ENCODE measurements at regions not wholly inside any gene's neighbourhood (a gene's known extent, or its start where the extent isn't known, plus 50 kb on each side); places are given as distances from the start of the nearest gene placed in this dataset.

DNA sequence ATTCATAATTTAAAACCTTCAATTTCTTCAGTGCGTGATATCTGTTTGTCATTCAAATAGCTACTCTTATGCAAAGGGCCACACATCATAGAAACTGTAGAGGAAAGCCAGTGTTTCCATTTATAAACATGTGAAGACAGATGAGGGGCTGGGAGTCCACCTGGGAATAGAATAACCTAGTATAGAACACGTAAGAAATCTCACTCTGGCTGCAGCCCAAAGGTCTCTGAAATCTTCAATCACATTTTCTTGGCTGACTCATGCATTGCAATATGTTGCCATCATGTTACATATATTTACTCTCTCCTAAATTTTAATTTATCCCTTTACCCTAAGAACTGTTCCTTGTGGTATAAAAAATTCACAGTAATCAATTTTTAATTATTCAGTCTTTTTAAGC lies 123.2 kb downstream of the ELOVL4 start:
- Histone ChIP-seq H3K9me1 (replicated peaks; ENCODE audit: control insufficient read depth, extremely low read depth, insufficient read depth, low read length) (no peaks in the 10 kb centered on the region), H3K79me2 (ENCODE audit: control insufficient read depth, insufficient read depth, low read length) (no peaks in the 10 kb centered on the region), H2AFZ (ENCODE audit: low read depth, low read length) (no peak overlapping the region), H3K9me3 (replicated peaks; ENCODE audit: control insufficient read depth, insufficient read depth, low read length) (no peaks in the 10 kb centered on the region), H3K4me2 (ENCODE audit: insufficient read depth, low read length) (no peak overlapping the region), H3K27me3 (ENCODE audit: control insufficient read depth in 2 of 2, insufficient read depth in 2 of 2, low read length in 2 of 2) (peaks cover 4 to 5% of the 10 kb centered on the region in 2 experiments), H4K20me1 (replicated peaks; ENCODE audit: control insufficient read depth, extremely low read depth, insufficient read depth, low read length) (no peaks in the 10 kb centered on the region), H3K27ac (ENCODE audit: insufficient read depth, low read depth, low read length) (no peak overlapping the region), H3K9ac (replicated peaks; ENCODE audit: extremely low read depth, insufficient read depth, low read length) (no peak overlapping the region), H3K4me1 (ENCODE audit: control insufficient read depth, extremely low read depth, insufficient read depth, low read length) (no peaks in the 10 kb centered on the region), H3K36me3 (ENCODE audit: control insufficient read depth in 2 of 2, extremely low read depth in 1 of 2, insufficient read depth in 2 of 2, low read length in 2 of 2) (no peaks in the 10 kb centered on the region), H3K4me3 (replicated peaks in 1 of 3; ENCODE audit: insufficient read depth in 1 of 3, low read depth in 1 of 3, low read length in 3 of 3) (no peak overlapping the region)
- DNase-seq (ENCODE audit: low read depth, low spot score) (no peak), FAIRE-seq (no peak)
- CTCF ChIA-PET = interaction anchor here (0.9 to 1.3 kb wide), 2 partner anchors 11 to 44 kb away, joined by 4 read pairs; no protein-coding TSS in a partner anchor
- intact Hi-C loops (cut with micrococcal nuclease) = no loop called here
- no peak for TF ChIP-seq JUN (IDR thresholded peaks at IDR 0.05; ENCODE audit: borderline replicate concordance, insufficient read depth, insufficient read length, low read depth)
- no peak for TF ChIP-seq CTCF (IDR thresholded peaks at IDR 0.05; ENCODE audit: extremely low read depth in 1 of 2, insufficient read depth in 1 of 2, low read depth in 1 of 2, low read length in 2 of 2)
- no peak for TF ChIP-seq EZH2 (IDR thresholded peaks at IDR 0.05; ENCODE audit: borderline replicate concordance, low read depth, low read length, severe bottlenecking)
- TF ChIP-seq MYC (IDR thresholded peaks at IDR 0.05; ENCODE audit: low read depth, low read length) = no peak
- TF ChIP-seq POLR2A (IDR thresholded peaks at IDR 0.05; ENCODE audit: low read depth, low read length) = no peak
- no peak for TF ChIP-seq FOS (IDR thresholded peaks at IDR 0.05; ENCODE audit: borderline replicate concordance, insufficient read depth, low read length)
- TF ChIP-seq GATA2 (IDR thresholded peaks at IDR 0.05; ENCODE audit: insufficient read depth, insufficient read length, low read depth, low read length) = no peak
- no peak for TF ChIP-seq MAX (IDR thresholded peaks at IDR 0.05; ENCODE audit: insufficient read depth, insufficient read length)
- TF ChIP-seq POLR2AphosphoS5 (IDR thresholded peaks at IDR 0.05; ENCODE audit: insufficient read depth, low read depth, low read length) = no peak
- BruUV-seq (replicated peaks) = no TSS peak
- POLR2A ChIA-PET = no interaction called here
- dilution Hi-C loops (cut with MboI; ENCODE audit: extremely low pct_ligation_motif_present, low sequenced_read_pairs) = no loop called here

Measured in endothelial cell of umbilical vein (primary cell).